GM19455 (cell line): ENCODE measurements at regions not wholly inside any gene's neighbourhood (a gene's known extent, or its start where the extent isn't known, plus 50 kb on each side); places are given as distances from the start of the nearest gene placed in this dataset.

ENCODE experiments used
- ATAC-seq: cut with Tn5 transposase; IDR thresholded peaks from one replicate; pipeline ENCODE4 v1.9.1; 2021; ENCODE audit not compliant: unreplicated experiment

- no peak for ATAC-seq
Observed at GRCh38 chr2:103734911-103735310, 973.1 kb downstream of the TMEM182 start.

- ATAC-seq = no peak
Observed at GRCh38 chr2:103738108-103738507, 976.3 kb downstream of the TMEM182 start.

DNA sequence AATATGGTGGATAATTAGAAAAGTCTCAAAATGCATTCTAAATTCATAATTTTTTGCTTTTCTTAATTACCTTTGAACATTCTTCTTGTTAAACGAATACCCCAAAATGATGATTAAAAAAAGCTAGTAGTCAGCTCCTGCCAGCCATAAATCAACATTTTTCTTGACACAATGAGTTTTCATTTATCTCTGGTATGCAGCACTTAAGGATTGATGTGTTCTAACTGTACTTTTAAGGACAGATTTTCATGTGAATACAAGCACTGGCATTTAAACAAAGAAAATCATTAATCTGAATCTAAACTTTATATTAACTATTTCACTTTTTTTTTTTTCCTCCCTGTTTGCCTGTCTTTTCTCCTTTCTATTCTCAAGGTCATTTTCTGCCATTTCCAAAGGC is 976.8 kb downstream of the TMEM182 start:
- no peak for ATAC-seq

- no peak for ATAC-seq
Observed at GRCh38 chr2:103739186-103739585, 977.4 kb downstream of the TMEM182 start.

- no peak for ATAC-seq
Observed at GRCh38 chr2:103739921-103740320, 978.1 kb downstream of the TMEM182 start.

GRCh38 chr2:103740631-103741030 is 978.8 kb downstream of the TMEM182 start:
- no peak for ATAC-seq

- ATAC-seq = no peak
Observed at GRCh38 chr2:103743195-103743594, 981.4 kb downstream of the TMEM182 start.

- no peak for ATAC-seq
Observed at GRCh38 chr2:103754530-103754929, 992.7 kb downstream of the TMEM182 start.

- ATAC-seq = no peak
Observed at GRCh38 chr2:103773884-103774283, 1012.1 kb downstream of the TMEM182 start.

- ATAC-seq = no peak
Observed at GRCh38 chr2:103780088-103780702, 1018.4 kb downstream of the TMEM182 start.

DNA sequence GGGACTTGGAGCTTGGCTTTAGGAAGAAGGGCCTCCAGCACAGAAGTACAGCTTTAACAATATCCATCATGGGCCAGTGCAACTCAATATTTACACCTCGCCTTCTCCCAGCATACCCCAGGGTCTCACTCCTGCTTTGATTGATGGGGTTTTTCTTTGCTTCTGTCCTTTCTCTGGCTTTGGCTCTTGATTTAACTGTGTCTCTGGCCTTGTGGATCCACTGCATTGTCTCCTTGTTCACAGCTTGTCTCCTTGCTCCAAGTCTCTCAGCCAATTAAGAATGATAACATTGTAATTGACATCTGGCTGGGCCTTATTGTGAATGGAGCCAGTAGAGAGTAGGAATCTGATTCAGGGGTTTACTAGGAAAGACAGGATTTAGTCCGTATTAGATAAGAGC is 1019.5 kb downstream of the TMEM182 start:
- no peak for ATAC-seq

DNA sequence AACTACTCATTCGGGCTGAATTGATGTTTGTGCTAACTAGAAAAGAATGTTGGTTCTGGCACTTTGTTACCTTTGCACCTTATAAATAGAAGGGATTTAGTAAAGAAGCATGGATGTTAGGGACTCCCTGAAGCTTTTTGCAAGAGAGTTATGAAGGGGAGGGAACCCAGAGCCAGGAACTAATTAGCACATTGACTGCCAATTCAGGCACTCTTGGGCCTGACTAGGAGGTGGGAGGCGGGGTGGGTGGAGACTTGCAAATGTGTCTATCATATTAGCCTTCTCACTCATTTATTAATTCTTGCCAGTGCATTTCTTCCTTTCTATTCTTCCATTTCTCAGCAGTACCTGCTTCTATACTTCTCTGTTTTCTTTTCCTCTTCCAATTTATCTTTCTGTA is 1022.4 kb downstream of the TMEM182 start:
- no peak for ATAC-seq

DNA sequence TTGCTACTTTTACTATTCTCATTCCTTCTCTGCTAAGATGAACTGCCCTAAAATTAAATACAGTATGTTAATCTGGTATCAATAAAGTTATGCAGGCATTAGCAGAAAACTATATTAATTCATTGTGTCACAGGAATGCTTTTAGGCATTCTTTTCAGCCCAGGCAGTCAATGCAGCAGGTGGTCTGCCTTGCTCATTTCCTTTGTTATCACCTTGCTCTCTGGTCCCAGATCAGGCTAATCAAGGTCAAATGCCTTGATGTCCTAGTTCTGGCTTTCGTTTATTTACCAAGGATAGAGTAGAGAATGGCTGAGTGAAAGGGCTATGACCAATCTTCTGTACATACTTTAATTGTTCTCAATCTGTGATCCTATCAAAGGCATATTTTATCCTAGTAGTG is 1023.6 kb downstream of the TMEM182 start:
- no peak for ATAC-seq

GRCh38 chr2:103785956-103786355 is 1024.1 kb downstream of the TMEM182 start:
- ATAC-seq = no peak

DNA sequence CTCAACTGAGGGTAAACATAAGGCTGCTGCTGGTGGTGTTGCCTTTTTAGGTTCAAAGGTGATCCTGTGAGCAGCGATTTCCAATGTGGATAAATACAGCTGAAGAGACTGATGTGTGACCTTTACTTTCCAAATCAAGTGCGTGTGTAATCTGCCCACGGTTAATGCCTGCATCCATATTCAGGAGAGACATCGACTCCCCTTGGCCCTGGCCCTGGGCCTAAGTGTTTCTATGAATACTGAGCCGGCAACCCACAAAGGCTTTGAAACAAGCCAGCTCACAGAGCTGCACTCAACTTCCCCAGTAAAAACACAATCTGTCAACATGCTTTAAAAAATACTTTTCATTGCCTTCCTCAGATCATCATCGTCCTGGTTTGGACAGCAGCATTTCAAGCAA is 1026.6 kb downstream of the TMEM182 start:
- ATAC-seq = no peak

- no peak for ATAC-seq
Observed at GRCh38 chr2:103788951-103789350, 1027.1 kb downstream of the TMEM182 start.

DNA sequence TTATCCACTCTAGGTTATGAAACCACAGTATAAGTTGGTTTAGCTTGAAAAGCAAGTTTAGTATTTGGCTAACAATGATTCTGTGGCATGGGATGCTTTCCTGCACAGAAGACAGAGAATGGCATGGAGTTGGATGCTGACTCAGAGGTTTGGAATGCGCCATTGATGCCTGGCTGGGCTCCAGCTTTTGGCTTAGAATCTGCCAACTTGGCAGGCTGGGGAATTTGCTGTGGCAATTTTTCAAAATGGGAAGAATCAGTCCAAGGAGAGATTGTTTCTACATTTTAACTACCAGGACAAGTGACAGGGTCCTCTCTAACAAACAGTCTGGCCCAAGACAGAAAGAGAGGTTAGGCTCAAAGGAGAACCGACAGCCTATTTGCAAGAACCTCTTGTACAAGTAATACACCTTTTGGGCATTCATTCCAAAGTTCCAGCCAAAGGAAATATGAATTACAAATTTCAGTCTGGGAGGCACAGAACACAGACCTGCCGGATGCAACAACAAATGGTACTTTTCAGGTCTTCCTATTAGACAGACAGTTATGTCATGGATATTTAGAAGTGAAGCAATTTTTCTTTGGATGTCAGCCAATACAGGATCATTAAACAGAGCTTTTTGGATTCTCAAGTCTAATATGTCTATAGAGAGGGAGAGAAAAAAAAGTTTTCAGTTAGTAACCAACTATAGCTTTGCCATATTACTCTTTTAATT is 1027.7 kb downstream of the TMEM182 start:
- no peak for ATAC-seq

GRCh38 chr2:103792042-103792441 is 1030.2 kb downstream of the TMEM182 start:
- no peak for ATAC-seq

GRCh38 chr2:103798291-103798690 is 1036.5 kb downstream of the TMEM182 start:
- no peak for ATAC-seq

DNA sequence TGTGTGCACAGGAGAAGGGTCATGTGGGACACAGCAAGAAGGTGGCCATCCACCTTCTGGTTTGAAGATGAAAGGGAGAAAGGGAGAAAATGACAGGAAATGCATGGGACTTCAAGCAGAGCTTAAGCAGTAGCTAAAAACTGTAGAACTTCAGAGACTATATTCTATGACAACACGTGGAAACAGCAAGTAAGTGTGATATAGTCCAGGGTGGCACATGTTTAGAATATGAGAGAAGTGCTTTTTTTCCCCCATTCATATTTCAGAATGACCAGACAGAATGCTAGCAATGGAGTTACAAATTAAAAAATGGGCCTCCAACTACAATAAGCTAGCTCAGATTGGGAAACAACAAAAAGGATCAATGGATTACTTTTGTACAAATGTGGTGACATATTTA is 1042.2 kb downstream of the TMEM182 start:
- no peak for ATAC-seq

GRCh38 chr2:103805746-103806145 is 1043.9 kb downstream of the TMEM182 start:
- no peak for ATAC-seq

GRCh38 chr2:103808814-103809213 is 1045.1 kb upstream of the POU3F3 start:
- no peak for ATAC-seq

GRCh38 chr2:103809415-103809814 is 1044.5 kb upstream of the POU3F3 start:
- no peak for ATAC-seq
